Peyer's patch (tissue), 4 donors: ENCODE measurements at regions not wholly inside any gene's neighbourhood (a gene's known extent, or its start where the extent isn't known, plus 50 kb on each side); places are given as distances from the start of the nearest gene placed in this dataset.
A peak's percentile ranks its signal among the peaks of the same experiment; 100 is the strongest.

Experiments used
- DNase-seq, 3 donors: peaks; one replicate each; pipeline ENCODE4 v3.0.0-alpha.2; 2017 to 2019
- H3K27ac ChIP-seq, 4 donors: fragments of 200-600 bp; sonication (generic); one replicate each; pipeline ENCODE4 v1.5.1; 2016 to 2019
- H3K27me3 ChIP-seq, 2 donors: fragments of 200-600 bp; sonication (generic); one replicate each; pipeline ENCODE4 v1.5.1; 2019
- H3K36me3 ChIP-seq, 3 donors: fragments of 200-600 bp; sonication (generic); one replicate each; pipeline ENCODE4 v1.5.1; 2016 to 2019
- H3K4me1 ChIP-seq, 4 donors: fragments of 200-600 bp; sonication (generic); one replicate each; pipeline ENCODE4 v1.5.1; 2016 to 2019
- H3K4me3 ChIP-seq, 4 donors: fragments of 200-600 bp; sonication (generic); 1 replicate in 3 of 4; 2 replicates in 1 of 4; pipeline ENCODE4 v1.5.1; 2016 to 2019; ENCODE audit warnings: mild to moderate bottlenecking in 1 of 4
- H3K9me3 ChIP-seq, 4 donors: fragments of 200-600 bp; sonication (generic); one replicate each; pipeline ENCODE4 v1.5.1; 2016 to 2019; ENCODE audit warnings: mild to moderate bottlenecking in 1 of 4
- POLR2A ChIP-seq, 2 donors: fragments of 450-650 bp; IDR thresholded peaks; one replicate each; pipeline ENCODE4 v1.5.1; 2017; ENCODE audit warnings: antibody characterized with exemption in 2 of 2, mild to moderate bottlenecking in 2 of 2, moderate library complexity in 2 of 2
- TF ChIP-seq, protein P1 (sequence below), 6 experiments: fragments of 450-650 bp in 4 of 6; fragments of 200-600 bp in 2 of 6; sonication (generic) in 1 of 6; IDR thresholded peaks; one replicate each; pipeline ENCODE4 v1.5.1; 2017 to 2019; ENCODE audit warnings: antibody characterized with exemption in 6 of 6, mild to moderate bottlenecking in 3 of 6, moderate library complexity in 1 of 6

DNA sequence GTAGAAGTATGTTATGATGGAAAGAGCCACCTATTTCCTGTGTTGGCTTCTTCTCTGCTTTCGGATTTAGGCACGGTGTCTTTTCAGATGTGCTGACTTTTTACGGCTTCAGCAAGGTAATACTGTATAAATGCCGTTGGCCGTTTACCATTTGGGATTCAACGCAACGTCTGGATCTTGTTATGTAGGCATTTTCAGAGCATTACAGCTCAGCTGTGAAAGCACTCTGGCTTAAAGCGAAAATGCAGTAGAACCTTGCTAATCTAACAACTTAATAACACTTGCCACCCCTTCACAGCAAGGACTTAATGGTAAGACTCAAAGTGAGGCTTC, 229.9 kb downstream of the EFCAB11 start:
- Histone ChIP-seq H3K27me3 (no peaks in the 10 kb centered on the region), H3K4me3 (peak overlapping the region in 1 of 4 donors; percentile 7), H3K27ac (peak overlapping the region in 1 of 4 donors; percentile 19), H3K9me3 (no peaks in the 10 kb centered on the region), H3K4me1 (peaks cover 0 to 21% (median 15%) of the 10 kb centered on the region in 4 donors), H3K36me3 (no peaks in the 10 kb centered on the region)
- TF ChIP-seq, protein P1, sequence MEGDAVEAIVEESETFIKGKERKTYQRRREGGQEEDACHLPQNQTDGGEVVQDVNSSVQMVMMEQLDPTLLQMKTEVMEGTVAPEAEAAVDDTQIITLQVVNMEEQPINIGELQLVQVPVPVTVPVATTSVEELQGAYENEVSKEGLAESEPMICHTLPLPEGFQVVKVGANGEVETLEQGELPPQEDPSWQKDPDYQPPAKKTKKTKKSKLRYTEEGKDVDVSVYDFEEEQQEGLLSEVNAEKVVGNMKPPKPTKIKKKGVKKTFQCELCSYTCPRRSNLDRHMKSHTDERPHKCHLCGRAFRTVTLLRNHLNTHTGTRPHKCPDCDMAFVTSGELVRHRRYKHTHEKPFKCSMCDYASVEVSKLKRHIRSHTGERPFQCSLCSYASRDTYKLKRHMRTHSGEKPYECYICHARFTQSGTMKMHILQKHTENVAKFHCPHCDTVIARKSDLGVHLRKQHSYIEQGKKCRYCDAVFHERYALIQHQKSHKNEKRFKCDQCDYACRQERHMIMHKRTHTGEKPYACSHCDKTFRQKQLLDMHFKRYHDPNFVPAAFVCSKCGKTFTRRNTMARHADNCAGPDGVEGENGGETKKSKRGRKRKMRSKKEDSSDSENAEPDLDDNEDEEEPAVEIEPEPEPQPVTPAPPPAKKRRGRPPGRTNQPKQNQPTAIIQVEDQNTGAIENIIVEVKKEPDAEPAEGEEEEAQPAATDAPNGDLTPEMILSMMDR (IDR thresholded peaks at IDR 0.05) = no peak
- no peak for TF ChIP-seq POLR2A (IDR thresholded peaks at IDR 0.05)
- DNase-seq = no peak

DNA sequence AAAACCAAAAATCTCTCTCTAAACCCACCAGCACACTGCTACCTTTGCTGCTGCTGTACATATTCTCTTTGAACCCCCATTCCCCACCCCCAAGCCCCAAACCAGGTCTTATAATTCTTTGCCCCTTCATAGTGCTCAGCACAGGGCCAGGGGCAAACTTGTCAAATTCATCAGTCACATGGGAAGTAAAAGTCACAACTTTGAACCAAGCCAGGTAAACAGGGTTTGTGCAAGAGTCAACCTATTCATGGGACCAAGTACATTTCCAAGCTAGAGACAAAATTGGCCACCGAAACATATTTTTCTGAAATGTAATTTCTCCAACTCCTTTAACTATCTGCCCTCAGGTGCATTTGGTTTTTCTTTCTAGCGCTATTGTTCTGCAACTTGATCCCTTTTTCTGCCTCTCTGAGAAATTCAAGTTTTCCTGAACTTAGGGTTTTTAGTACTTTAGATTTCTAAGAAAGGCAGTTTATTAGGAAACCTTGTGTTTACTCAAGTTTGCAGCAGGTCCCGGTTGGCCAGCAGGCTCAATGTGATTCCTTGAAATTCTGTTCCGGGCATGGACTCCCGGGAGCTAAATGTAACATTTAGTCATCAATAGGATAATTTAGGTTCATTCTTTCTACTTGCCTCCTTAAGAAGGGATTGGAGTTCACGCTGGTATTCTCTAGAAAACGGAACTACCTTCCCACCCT, 230.5 kb downstream of the EFCAB11 start:
- Histone ChIP-seq H3K27ac (peak overlapping the region in 1 of 4 donors; percentile 19), H3K4me1 (peaks cover 0 to 21% (median 16%) of the 10 kb centered on the region in 4 donors), H3K4me3 (no peak overlapping the region), H3K27me3 (no peaks in the 10 kb centered on the region), H3K36me3 (no peaks in the 10 kb centered on the region), H3K9me3 (no peaks in the 10 kb centered on the region)
- TF ChIP-seq, protein P1 (IDR thresholded peaks at IDR 0.05) = no peak
- TF ChIP-seq POLR2A (IDR thresholded peaks at IDR 0.05) = no peak
- DNase-seq = no peak

DNA sequence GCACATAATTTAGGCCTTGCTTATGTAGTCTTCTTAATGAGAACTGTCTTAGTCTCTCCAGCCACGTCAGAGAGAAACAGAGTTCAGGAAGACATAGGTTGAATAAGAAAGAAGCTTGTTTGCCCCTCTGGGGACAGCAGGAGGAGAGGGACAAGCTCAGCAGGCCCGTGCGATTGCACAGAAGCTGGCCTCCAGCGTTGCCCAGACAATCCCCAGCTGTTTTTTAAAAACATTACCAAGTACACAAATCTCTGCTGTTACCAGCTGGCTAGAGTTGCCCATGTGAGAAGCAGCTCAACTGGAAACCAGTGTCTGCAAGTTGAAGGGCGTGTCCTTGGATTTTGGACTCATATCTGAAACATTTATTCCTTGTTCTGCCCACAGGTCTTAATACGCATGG, 232.6 kb downstream of the EFCAB11 start:
- H3K4me1 ChIP-seq = peaks cover 0 to 21% (median 16%) of the 10 kb centered on the region in 4 donors
- H3K36me3 ChIP-seq = no peaks in the 10 kb centered on the region
- peak overlapping the region in 1 of 4 donors; percentile 79 for H3K27ac ChIP-seq
- H3K4me3 ChIP-seq = no peak overlapping the region
- DNase-seq = peak in 2 of 3 donors; percentile 50 to 54
- TF ChIP-seq POLR2A (IDR thresholded peaks at IDR 0.05) = no peak
- TF ChIP-seq, protein P1 (IDR thresholded peaks at IDR 0.05) = no peak
- no peaks in the 10 kb centered on the region for H3K9me3 ChIP-seq
- no peaks in the 10 kb centered on the region for H3K27me3 ChIP-seq

DNA sequence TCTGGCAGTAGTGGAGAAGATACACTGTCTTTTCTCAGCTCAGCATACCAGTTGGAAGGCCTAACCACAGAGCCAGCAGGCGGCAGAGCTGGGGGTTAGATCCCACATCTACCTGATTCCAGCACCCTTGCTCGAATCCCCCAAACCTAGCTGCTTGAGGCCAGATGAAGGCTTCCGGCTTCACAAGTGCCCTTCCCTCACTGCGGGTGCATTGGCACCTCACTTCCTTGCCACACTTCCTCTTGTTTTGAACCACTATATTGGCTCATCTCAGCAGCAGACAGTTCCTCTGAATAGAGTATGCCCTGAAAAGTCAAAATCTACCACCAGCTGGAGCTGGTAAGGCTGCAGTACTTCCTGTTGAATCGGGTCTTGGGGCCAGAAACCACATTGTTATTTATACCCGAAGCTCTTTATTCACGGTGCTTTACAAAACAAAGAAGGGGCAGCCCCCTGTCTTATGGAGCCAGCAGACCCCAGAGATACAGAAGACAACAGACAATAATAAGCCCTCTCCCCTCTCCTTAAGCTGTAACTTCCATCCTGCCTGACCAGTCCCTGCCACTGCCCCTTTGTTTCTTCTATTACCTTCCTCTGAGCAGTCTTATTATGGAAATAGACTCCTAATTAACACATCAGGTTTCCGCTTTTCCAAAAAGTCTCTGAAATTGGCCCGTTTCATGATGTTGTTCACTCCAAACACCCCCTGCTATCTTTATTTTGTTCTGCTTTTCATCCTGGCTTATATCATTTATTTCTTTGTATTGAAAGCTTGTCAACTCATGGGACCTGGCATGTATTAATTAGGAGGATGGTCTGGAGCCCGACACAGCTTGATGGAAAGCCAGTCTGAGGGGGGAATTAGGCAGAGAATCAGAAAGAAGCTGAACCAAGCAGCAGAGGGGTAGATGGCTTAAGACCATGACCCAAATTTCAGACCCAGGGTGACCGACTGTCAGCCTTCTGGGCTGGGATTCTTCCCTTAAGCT, 233.5 kb downstream of the EFCAB11 start:
- H3K4me1 ChIP-seq = peaks cover 0 to 21% (median 16%) of the 10 kb centered on the region in 4 donors
- TF ChIP-seq POLR2A (IDR thresholded peaks at IDR 0.05) = no peak
- TF ChIP-seq, protein P1 (IDR thresholded peaks at IDR 0.05) = no peak
- H3K4me3 ChIP-seq = peak overlapping the region in 1 of 4 donors; percentile 6
- peak; percentile 49 to 86 (median 76) for DNase-seq
- no peaks in the 10 kb centered on the region for H3K9me3 ChIP-seq
- peak overlapping the region; percentile 50 to 79 (median 63) for H3K27ac ChIP-seq
- H3K27me3 ChIP-seq = no peaks in the 10 kb centered on the region
- no peaks in the 10 kb centered on the region for H3K36me3 ChIP-seq

DNA sequence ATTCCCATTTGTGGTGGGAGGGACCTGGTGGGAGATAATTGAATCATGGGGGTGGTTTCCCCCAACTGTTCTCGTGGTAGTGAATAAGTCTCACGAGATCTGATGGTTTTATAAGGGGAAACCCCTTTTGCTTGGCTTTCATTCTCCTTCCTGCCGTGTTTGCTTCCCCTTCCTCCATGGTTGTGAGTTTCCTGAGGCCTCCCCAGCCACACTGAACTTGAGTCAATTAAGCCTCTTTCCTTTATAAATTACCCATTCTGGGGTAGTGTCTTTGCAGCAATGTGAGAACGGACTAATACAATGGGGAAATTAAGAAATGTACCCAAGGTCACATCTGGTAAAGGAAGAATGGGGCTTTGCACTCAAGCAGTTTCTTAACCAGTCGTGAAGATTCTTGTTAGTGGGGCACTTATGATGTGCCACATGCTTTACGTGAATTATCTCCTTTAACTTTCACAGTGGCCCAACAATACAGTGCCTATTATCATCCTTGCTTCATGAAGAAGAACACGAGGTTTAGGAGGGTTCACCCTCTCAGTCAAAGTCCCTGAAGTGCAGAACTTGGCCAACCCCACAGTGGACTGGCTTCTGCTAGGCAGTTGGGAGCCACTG, 234.3 kb downstream of the EFCAB11 start:
- H3K4me1 ChIP-seq = peaks cover 0 to 21% (median 16%) of the 10 kb centered on the region in 4 donors
- peak overlapping the region in 1 of 4 donors; percentile 6 for H3K4me3 ChIP-seq
- H3K9me3 ChIP-seq = no peaks in the 10 kb centered on the region
- no peaks in the 10 kb centered on the region for H3K27me3 ChIP-seq
- no peak for TF ChIP-seq POLR2A (IDR thresholded peaks at IDR 0.05)
- TF ChIP-seq, protein P1 (IDR thresholded peaks at IDR 0.05) = no peak
- no peak for DNase-seq
- peak overlapping the region; percentile 50 to 79 (median 63) for H3K27ac ChIP-seq
- no peaks in the 10 kb centered on the region for H3K36me3 ChIP-seq
